Activated naive CD8-positive, alpha-beta T cell treated with anti-CD3 and anti-CD28 coated beads for 36 hours (primary cell): ENCODE measurements at regions not wholly inside any gene's neighbourhood (a gene's known extent, or its start where the extent isn't known, plus 50 kb on each side); places are given as distances from the start of the nearest gene placed in this dataset.
"Not testable (repeated sequence)": the region's sequence is repeated elsewhere in the genome, so short reads cannot be mapped to it uniquely, and the experiment has no call there.

Experiments used
- DNase-seq: peaks from one replicate; pipeline ENCODE4 v3.0.0; 2021
- H3K27ac Mint-ChIP-seq: one replicate; pipeline ENCODE4 v1.8.0; 2022; ENCODE audit warnings: mild to moderate bottlenecking, moderate library complexity, mixed read lengths
- H3K27me3 Mint-ChIP-seq: one replicate; pipeline ENCODE4 v1.8.0; 2022; ENCODE audit warnings: mild to moderate bottlenecking, mixed read lengths
- H3K36me3 Mint-ChIP-seq: one replicate; pipeline ENCODE4 v1.8.0; 2021; ENCODE audit warnings: mild to moderate bottlenecking, mixed read lengths
- H3K4me1 Mint-ChIP-seq: one replicate; pipeline ENCODE4 v1.8.0; 2021; ENCODE audit warnings: mixed read lengths
- H3K4me3 Mint-ChIP-seq: one replicate; pipeline ENCODE4 v1.8.0; 2022; ENCODE audit warnings: mild to moderate bottlenecking, moderate library complexity, mixed read lengths
- H3K9me3 Mint-ChIP-seq: one replicate; pipeline ENCODE4 v1.8.0; 2022; ENCODE audit warnings: mixed read lengths

GRCh38 chr13:97889803-97890202 lies 63.7 kb upstream of the IPO5 start:
- Mint-ChIP-seq H3K36me3 (no peaks in the 10 kb centered on the region), H3K27ac (no peak overlapping the region), H3K4me3 (no peak overlapping the region), H3K4me1 (no peaks in the 10 kb centered on the region), H3K27me3 (peaks cover 4% of the 10 kb centered on the region), H3K9me3 (peaks cover 1% of the 10 kb centered on the region)
- DNase-seq = no peak

GRCh38 chr13:97890573-97890972 lies 62.9 kb upstream of the IPO5 start:
- H3K4me3 Mint-ChIP-seq = no peak overlapping the region
- H3K36me3 Mint-ChIP-seq = no peaks in the 10 kb centered on the region
- peaks cover 1% of the 10 kb centered on the region for H3K9me3 Mint-ChIP-seq
- no peak overlapping the region for H3K27ac Mint-ChIP-seq
- no peaks in the 10 kb centered on the region for H3K4me1 Mint-ChIP-seq
- no peak for DNase-seq
- peaks cover 2% of the 10 kb centered on the region for H3K27me3 Mint-ChIP-seq

- H3K27ac Mint-ChIP-seq, H3K36me3 Mint-ChIP-seq, H3K4me1 Mint-ChIP-seq, DNase-seq, H3K9me3 Mint-ChIP-seq, H3K4me3 Mint-ChIP-seq, H3K27me3 Mint-ChIP-seq: not testable (repeated sequence)
Observed at GRCh38 chr13:97891964-97892363, 61.5 kb upstream of the IPO5 start.

- no peak overlapping the region for H3K4me3 Mint-ChIP-seq
- peaks cover 1% of the 10 kb centered on the region for H3K9me3 Mint-ChIP-seq
- no peaks in the 10 kb centered on the region for H3K4me1 Mint-ChIP-seq
- no peak overlapping the region for H3K27ac Mint-ChIP-seq
- peaks cover 8% of the 10 kb centered on the region for H3K27me3 Mint-ChIP-seq
- no peak for DNase-seq
- no peaks in the 10 kb centered on the region for H3K36me3 Mint-ChIP-seq
Observed at GRCh38 chr13:97892717-97893116, 60.8 kb upstream of the IPO5 start.

GRCh38 chr13:97895383-97895782 lies 58.1 kb upstream of the IPO5 start:
- peaks cover 1% of the 10 kb centered on the region for H3K9me3 Mint-ChIP-seq
- H3K4me3 Mint-ChIP-seq = no peak overlapping the region
- H3K27ac Mint-ChIP-seq = no peak overlapping the region
- H3K27me3 Mint-ChIP-seq = peaks cover 13% of the 10 kb centered on the region
- no peak for DNase-seq
- H3K4me1 Mint-ChIP-seq = no peaks in the 10 kb centered on the region
- no peaks in the 10 kb centered on the region for H3K36me3 Mint-ChIP-seq

- no peaks in the 10 kb centered on the region for H3K36me3 Mint-ChIP-seq
- H3K4me3 Mint-ChIP-seq = no peak overlapping the region
- no peak overlapping the region for H3K27ac Mint-ChIP-seq
- no peak for DNase-seq
- no peaks in the 10 kb centered on the region for H3K4me1 Mint-ChIP-seq
- peaks cover 1% of the 10 kb centered on the region for H3K9me3 Mint-ChIP-seq
- H3K27me3 Mint-ChIP-seq = peaks cover 13% of the 10 kb centered on the region
Observed at GRCh38 chr13:97896446-97896845, 57.0 kb upstream of the IPO5 start.

GRCh38 chr13:97901716-97902115 lies 51.8 kb upstream of the IPO5 start:
- DNase-seq = no peak
- no peaks in the 10 kb centered on the region for H3K36me3 Mint-ChIP-seq
- H3K27ac Mint-ChIP-seq = no peak overlapping the region
- no peaks in the 10 kb centered on the region for H3K9me3 Mint-ChIP-seq
- H3K4me3 Mint-ChIP-seq = no peak overlapping the region
- no peaks in the 10 kb centered on the region for H3K4me1 Mint-ChIP-seq
- peaks cover 29% of the 10 kb centered on the region for H3K27me3 Mint-ChIP-seq
